ENCODE measurements at regions not wholly inside any gene's neighbourhood (a gene's known extent, or its start where the extent isn't known, plus 50 kb on each side); places are given as distances from the start of the nearest gene placed in this dataset.

GRCh38 chr7:15950299-15950698 lies 263.8 kb upstream of the MEOX2 start:
- 0% methylated on average over 3 of the region's 3 CpGs for WGBS (ENCODE audit: insufficient coverage, low coverage, missing lambda C conversion rate)
- no peak for DNase-seq (ENCODE audit: extremely low read depth in 1 of 4, low spot score in 3 of 4)
- Histone ChIP-seq H3K9me3 (replicated peaks; ENCODE audit: control insufficient read depth, insufficient read depth, low read depth, low read length) (0 out of 2 replicates have a peak, but pooled peaks cover 1% of the 10 kb centered on the region), H4K20me1 (replicated peaks; ENCODE audit: control insufficient read depth, insufficient read depth, low read length) (no peaks in the 10 kb centered on the region), H3K9ac (ENCODE audit: insufficient read depth in 1 of 2, low read depth in 2 of 2, low read length in 2 of 2) (no peak overlapping the region), H3K27ac (ENCODE audit: extremely low read depth, low read depth, low read length) (no peak overlapping the region), H3K9me1 (ENCODE audit: control insufficient read depth, insufficient read depth, low read length) (no peaks in the 10 kb centered on the region), H3K79me2 (ENCODE audit: control insufficient read depth, insufficient read depth, low read length) (no peaks in the 10 kb centered on the region), H2AFZ (ENCODE audit: low read depth, low read length) (no peak overlapping the region), H3K4me1 (replicated peaks in 1 of 2; ENCODE audit: control insufficient read depth in 2 of 2, insufficient read depth in 2 of 2, low read length in 2 of 2) (no peaks in the 10 kb centered on the region), H3K36me3 (ENCODE audit: control insufficient read depth, insufficient read depth, low read length) (no peaks in the 10 kb centered on the region), H3K27me3 (ENCODE audit: control insufficient read depth in 2 of 2, insufficient read depth in 2 of 2, low read length in 2 of 2) (no peaks in the 10 kb centered on the region), H3K4me2 (ENCODE audit: insufficient read depth, low read length) (no peak overlapping the region), H3K4me3 (no peak overlapping the region)
- ChIA-PET CTCF (ENCODE audit: low intra/inter-chr PET ratio) (no interaction called here), POLR2A (no interaction called here)
- no peak for FAIRE-seq
- BruUV-seq (replicated peaks): no TSS peak
- ATAC-seq: no peak
- in situ Hi-C loops (cut with MboI) (no loop called here), intact Hi-C loops (cut with micrococcal nuclease) (no loop called here)
- no peak for TF ChIP-seq MTF1 (CRISPR knock-in tag; IDR thresholded peaks at IDR 0.05; ENCODE audit: borderline replicate concordance)
- no peak for TF ChIP-seq E2F8 (IDR thresholded peaks at IDR 0.05; ENCODE audit: low read depth, partially characterized antibody)
- TF ChIP-seq ZNF586 (CRISPR knock-in tag; conservative IDR thresholded peaks at IDR 0.05): no peak
- no peak for TF ChIP-seq YY1 (IDR thresholded peaks at IDR 0.05; ENCODE audit: borderline replicate concordance in 1 of 3, control insufficient read depth in 1 of 3, extremely low read depth in 1 of 3, insufficient read depth in 3 of 3, insufficient read length in 1 of 3, insufficient replicate concordance in 2 of 3, low read depth in 1 of 3, low read length in 2 of 3)
- TF ChIP-seq USF2 (CRISPR knock-in tag; IDR thresholded peaks at IDR 0.05): no peak
- TF ChIP-seq LCOR (CRISPR knock-in tag; IDR thresholded peaks at IDR 0.05): no peak
- TF ChIP-seq TSC22D4 (tag; IDR thresholded peaks at IDR 0.05): no peak
- TF ChIP-seq MEF2D (tag; conservative IDR thresholded peaks at IDR 0.05; ENCODE audit: low read depth): no peak
- TF ChIP-seq NR1H2 (CRISPR knock-in tag; IDR thresholded peaks at IDR 0.05): no peak
- TF ChIP-seq U2AF2 (optimal IDR thresholded peaks at IDR 0.05; ENCODE audit: low read depth, low read length): no peak
- TF ChIP-seq POLR3A (IDR thresholded peaks at IDR 0.05; ENCODE audit: borderline replicate concordance, extremely low read depth, insufficient read depth, insufficient read length): no peak
